ENCODE measurements at regions not wholly inside any gene's neighbourhood (a gene's known extent, or its start where the extent isn't known, plus 50 kb on each side); places are given as distances from the start of the nearest gene placed in this dataset.

DNA sequence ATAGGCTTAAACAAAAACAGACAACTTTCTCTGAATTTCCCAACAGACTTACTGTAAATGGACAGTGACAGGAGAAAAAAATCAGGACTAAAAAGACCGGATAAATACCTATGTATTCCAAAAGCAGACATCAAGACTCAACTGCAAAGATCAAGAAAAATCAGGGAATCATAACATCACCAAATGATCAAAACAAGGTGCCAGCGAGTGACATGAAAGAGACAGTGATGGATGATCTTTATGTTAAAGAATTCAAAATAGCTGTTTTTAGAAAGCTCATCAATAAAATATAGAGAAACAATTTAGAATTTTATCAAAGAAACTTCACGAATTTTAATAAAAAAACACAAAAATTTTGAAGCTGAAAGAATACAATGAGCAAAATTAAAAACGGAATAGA is 952.5 kb upstream of the ATXN7L3B start:
- TF ChIP-seq, protein P1, sequence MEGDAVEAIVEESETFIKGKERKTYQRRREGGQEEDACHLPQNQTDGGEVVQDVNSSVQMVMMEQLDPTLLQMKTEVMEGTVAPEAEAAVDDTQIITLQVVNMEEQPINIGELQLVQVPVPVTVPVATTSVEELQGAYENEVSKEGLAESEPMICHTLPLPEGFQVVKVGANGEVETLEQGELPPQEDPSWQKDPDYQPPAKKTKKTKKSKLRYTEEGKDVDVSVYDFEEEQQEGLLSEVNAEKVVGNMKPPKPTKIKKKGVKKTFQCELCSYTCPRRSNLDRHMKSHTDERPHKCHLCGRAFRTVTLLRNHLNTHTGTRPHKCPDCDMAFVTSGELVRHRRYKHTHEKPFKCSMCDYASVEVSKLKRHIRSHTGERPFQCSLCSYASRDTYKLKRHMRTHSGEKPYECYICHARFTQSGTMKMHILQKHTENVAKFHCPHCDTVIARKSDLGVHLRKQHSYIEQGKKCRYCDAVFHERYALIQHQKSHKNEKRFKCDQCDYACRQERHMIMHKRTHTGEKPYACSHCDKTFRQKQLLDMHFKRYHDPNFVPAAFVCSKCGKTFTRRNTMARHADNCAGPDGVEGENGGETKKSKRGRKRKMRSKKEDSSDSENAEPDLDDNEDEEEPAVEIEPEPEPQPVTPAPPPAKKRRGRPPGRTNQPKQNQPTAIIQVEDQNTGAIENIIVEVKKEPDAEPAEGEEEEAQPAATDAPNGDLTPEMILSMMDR (IDR thresholded peaks at IDR 0.05; ENCODE audit: low read length) = no peak
- TF ChIP-seq EZH2 (optimal IDR thresholded peaks at IDR 0.05; ENCODE audit: low read depth, low read length) (no peak), EZH2phosphoT487 (IDR thresholded peaks at IDR 0.05; ENCODE audit: low read length) (no peak)

All from MM.1S (cell line).